Gastroesophageal sphincter (tissue), 4 donors: ENCODE measurements at regions not wholly inside any gene's neighbourhood (a gene's known extent, or its start where the extent isn't known, plus 50 kb on each side); places are given as distances from the start of the nearest gene placed in this dataset.

Experiments used
- ATAC-seq: fragments of 150-250 bp; one replicate; pipeline ENCODE4 v1.9.1; 2016; ENCODE audit warnings: mild to moderate bottlenecking, moderate library complexity
- H3K27ac ChIP-seq, 4 donors: fragments of 200-600 bp; sonication (generic) in 3 of 4; 1 replicate in 3 of 4; 2 replicates in 1 of 4; pipeline ENCODE4 v1.5.1; 2016 to 2019
- H3K27me3 ChIP-seq: fragments of 200-600 bp; sonication (generic); one replicate; pipeline ENCODE4 v1.5.1; 2019
- H3K36me3 ChIP-seq, 2 donors: fragments of 200-600 bp; sonication (generic); one replicate each; pipeline ENCODE4 v1.5.1; 2019; ENCODE audit warnings: control low read depth in 1 of 2
- H3K4me1 ChIP-seq, 3 donors: fragments of 200-600 bp; sonication (generic); 1 replicate in 2 of 3; 2 replicates in 1 of 3; pipeline ENCODE4 v1.5.1; 2016 to 2019; ENCODE audit warnings: control low read depth in 2 of 3
- H3K4me3 ChIP-seq, 2 donors: fragments of 200-600 bp; sonication (generic); one replicate each; pipeline ENCODE4 v1.5.1; 2019; ENCODE audit warnings: mild to moderate bottlenecking in 1 of 2, moderate library complexity in 1 of 2
- H3K9me3 ChIP-seq, 3 donors: fragments of 200-600 bp; sonication (generic); one replicate each; pipeline ENCODE4 v1.5.1; 2017 to 2019; ENCODE audit warnings: control low read depth in 2 of 3
- EP300 ChIP-seq: sonication (generic); formaldehyde crosslinking; IDR thresholded peaks from one replicate; pipeline ENCODE4 v1.6.1; 2017; ENCODE audit warnings: antibody characterized with exemption, mild to moderate bottlenecking
- POLR2A ChIP-seq, 2 donors: fragments of 450-650 bp; IDR thresholded peaks; one replicate each; pipeline ENCODE4 v1.6.1; 2017; ENCODE audit warnings: antibody characterized with exemption in 2 of 2, mild to moderate bottlenecking in 2 of 2, moderate library complexity in 1 of 2
- POLR2AphosphoS5 ChIP-seq: sonication (generic); formaldehyde crosslinking; IDR thresholded peaks from one replicate; pipeline ENCODE4 v1.6.1; 2017; ENCODE audit warnings: antibody characterized with exemption
- WGBS, 2 donors: methylation state at CpG; one replicate each; pipeline ENCODE4 v1.1.5; 2018; ENCODE audit warnings: low coverage in 1 of 2; 5-methylcytosine and 5-hydroxymethylcytosine counted together
- TF ChIP-seq, protein P1 (sequence below), 4 experiments: fragments of 200-600 bp in 2 of 4; fragments of 450-650 bp in 2 of 4; sonication (generic) in 1 of 4; IDR thresholded peaks; one replicate each; pipeline ENCODE4 v1.5.1; 2017 to 2019; ENCODE audit warnings: antibody characterized with exemption in 4 of 4, mild to moderate bottlenecking in 2 of 4, moderate library complexity in 2 of 4

DNA sequence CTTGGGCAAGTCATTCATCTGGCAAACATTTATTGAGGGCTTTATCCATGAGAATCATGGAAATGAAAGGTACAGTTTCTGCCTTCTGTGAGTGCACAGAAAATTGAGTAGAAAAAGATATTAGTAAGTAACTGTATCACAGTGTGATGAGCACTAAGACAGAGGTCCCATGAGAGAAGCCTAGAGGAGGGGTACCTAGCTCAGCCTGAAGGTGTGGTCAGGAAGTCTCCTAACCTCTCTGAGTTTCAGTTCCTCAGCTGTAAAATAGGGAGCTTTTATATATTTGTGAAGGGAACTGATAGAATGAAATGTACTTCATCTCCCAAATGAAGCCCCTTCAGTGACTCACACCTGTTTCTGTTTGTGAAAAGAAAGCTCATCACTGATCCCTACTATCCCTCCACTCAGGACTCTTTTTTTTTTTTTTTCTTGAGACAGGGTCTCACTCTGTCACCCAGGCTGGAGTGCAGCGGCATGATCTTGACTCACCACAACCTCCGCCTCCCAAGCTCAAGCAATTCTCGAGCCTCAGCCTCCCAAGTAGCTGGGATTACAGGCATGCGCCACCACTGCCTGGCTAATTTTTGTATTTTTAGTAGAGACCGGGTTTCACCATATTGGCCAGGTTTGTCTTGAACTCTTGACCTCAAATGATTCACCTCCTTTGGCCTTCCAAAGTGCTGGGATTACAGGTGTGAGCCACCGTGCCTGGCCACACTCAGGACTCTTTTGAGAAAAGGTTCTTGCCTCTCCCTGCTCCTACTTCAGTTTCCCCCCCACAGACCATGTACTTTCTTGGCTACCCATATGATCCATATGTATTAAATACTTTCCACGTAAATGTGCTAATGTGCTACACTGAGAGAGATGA, 93.7 kb upstream of the FUT8 start:
- Histone ChIP-seq H3K4me3 (no peak overlapping the region), H3K36me3 (no peaks in the 10 kb centered on the region), H3K9me3 (peaks cover 0 to 7% (median 0%) of the 10 kb centered on the region in 3 donors), H3K27me3 (no peaks in the 10 kb centered on the region), H3K27ac (no peak overlapping the region), H3K4me1 (no peaks in the 10 kb centered on the region)
- no peak for ATAC-seq
- 68 to 86% methylated on average over 3 to 7 of the region's 7 CpGs for WGBS, 2 donors
- TF ChIP-seq EP300, result no peak
- TF ChIP-seq, protein P1, sequence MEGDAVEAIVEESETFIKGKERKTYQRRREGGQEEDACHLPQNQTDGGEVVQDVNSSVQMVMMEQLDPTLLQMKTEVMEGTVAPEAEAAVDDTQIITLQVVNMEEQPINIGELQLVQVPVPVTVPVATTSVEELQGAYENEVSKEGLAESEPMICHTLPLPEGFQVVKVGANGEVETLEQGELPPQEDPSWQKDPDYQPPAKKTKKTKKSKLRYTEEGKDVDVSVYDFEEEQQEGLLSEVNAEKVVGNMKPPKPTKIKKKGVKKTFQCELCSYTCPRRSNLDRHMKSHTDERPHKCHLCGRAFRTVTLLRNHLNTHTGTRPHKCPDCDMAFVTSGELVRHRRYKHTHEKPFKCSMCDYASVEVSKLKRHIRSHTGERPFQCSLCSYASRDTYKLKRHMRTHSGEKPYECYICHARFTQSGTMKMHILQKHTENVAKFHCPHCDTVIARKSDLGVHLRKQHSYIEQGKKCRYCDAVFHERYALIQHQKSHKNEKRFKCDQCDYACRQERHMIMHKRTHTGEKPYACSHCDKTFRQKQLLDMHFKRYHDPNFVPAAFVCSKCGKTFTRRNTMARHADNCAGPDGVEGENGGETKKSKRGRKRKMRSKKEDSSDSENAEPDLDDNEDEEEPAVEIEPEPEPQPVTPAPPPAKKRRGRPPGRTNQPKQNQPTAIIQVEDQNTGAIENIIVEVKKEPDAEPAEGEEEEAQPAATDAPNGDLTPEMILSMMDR (IDR thresholded peaks at IDR 0.05), result no peak
- TF ChIP-seq POLR2A (IDR thresholded peaks at IDR 0.05), result no peak
- no peak for TF ChIP-seq POLR2AphosphoS5

DNA sequence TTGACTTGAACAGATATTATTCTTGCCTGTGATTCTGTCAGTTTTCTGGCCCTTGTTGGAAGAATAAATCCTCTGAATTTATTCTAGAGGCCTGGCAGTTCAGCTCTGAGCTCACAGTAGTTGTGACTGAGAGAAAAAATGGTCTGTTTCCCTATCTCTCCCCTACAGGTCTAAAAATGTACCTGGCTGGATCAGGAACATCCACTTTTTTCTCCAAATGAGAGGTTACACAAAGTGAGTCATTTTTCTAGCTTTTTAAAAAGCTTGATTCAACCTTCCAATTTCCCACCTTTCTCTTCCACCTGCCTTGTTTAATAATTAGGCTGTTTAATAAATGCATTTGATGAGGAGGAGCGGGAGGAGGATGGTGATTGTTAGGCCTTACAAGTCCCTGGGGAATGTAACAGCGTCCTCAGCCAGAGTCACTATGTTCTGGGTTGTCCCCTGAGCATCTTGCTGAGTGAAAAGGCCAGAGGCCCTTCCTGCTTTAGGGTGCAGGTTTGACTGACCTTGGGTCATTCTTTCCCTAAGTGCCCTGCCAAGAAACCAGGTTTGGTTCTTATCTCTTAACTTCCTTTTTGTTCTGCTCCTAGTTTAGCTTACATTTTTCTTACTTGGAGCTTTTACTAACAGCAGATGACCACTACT, 91.7 kb upstream of the FUT8 start:
- TF ChIP-seq POLR2AphosphoS5 (no peak), EP300 (no peak), POLR2A (IDR thresholded peaks at IDR 0.05) (no peak)
- WGBS, 2 donors, result 78% methylated on average over 2 of the region's 2 CpGs; no CpG with 5 or more reads in 1 of the 2 donors

DNA sequence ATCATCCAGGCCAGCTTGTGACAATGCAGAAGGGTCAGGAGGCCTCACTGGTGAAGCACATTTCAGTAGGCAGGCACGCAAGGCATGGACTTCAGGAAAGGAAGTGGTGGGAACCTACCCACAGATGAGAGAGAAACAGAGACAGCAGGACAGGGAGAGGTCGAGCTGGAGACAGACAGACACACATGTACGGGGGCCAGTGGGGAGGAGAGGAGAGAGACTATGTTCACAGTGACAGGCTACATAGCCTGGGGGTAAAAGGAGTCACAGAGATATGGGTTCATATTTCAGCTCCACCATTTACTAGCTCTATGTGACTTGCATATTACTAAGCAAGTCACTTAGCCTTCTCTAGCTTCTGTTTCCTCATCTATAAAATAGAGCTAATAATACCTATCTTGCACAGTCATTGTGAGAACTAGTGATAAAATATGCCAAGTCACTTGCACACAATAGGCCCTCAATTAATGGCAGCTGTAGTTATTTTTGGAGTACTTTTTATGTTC, 91.1 kb upstream of the FUT8 start:
- no peak overlapping the region for H3K27ac ChIP-seq
- no peaks in the 10 kb centered on the region for H3K27me3 ChIP-seq
- TF ChIP-seq EP300 (no peak), POLR2A (IDR thresholded peaks at IDR 0.05) (no peak), POLR2AphosphoS5 (no peak)
- TF ChIP-seq, protein P1 (IDR thresholded peaks at IDR 0.05), result no peak
- H3K4me1 ChIP-seq, result no peaks in the 10 kb centered on the region
- ATAC-seq, result no peak
- WGBS, 2 donors, result 82 to 95% methylated on average over 3 of the region's 3 CpGs
- H3K4me3 ChIP-seq, result no peak overlapping the region
- H3K9me3 ChIP-seq, result no peaks in the 10 kb centered on the region
- no peaks in the 10 kb centered on the region for H3K36me3 ChIP-seq

More for the DNA sequence above, 91.7 kb upstream of the FUT8 start:
- Histone ChIP-seq H3K27ac (no peak overlapping the region), H3K36me3 (no peaks in the 10 kb centered on the region), H3K9me3 (peaks cover 0 to 5% (median 0%) of the 10 kb centered on the region in 3 donors), H3K4me1 (no peaks in the 10 kb centered on the region), H3K4me3 (no peak overlapping the region), H3K27me3 (no peaks in the 10 kb centered on the region)
- no peak for ATAC-seq

DNA sequence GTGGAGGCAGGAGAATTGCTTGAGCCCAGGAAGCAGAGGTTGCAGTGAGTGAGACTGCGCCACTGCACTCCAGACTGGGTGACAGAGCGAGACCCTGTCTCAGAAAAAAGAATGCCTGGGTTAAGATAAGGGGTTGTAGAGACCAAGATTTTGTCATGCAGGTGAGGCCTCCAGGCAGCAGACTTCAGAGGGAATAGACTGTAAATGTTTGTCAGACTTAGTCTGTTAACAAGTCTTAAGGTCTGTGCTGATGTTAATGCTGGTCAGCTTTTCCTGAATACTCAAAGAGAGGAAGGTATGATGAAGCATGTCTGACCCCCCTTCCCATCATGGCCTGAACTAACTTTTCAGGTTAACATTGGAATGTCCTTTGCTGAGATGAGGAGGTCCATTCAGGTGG, 83.0 kb upstream of the FUT8 start:
- no peak for ATAC-seq
- no peak overlapping the region for H3K4me3 ChIP-seq
- H3K27ac ChIP-seq, result no peak overlapping the region

DNA sequence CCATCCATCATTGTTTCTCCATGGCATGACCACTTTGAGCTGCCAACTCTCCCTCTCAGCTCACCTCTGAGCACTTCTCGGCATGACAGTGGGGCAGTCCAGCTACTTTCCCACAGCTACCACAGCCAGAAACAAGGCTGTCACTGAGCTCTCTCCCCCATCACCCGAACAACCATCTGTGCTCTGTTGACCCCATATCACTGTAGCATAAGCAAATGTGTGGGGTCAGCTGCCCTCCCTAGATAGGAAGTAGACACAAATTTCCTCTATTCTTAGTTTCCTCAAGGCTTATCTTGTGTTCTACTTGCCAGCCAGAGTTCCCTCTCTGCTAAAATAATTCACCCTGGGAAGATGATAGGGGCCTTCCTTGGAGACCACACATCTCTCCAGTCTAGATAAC, 82.6 kb upstream of the FUT8 start:
- Histone ChIP-seq H3K36me3 (no peaks in the 10 kb centered on the region), H3K9me3 (no peaks in the 10 kb centered on the region), H3K4me3 (no peak overlapping the region), H3K4me1 (peaks cover 0 to 11% (median 6%) of the 10 kb centered on the region in 3 donors), H3K27ac (no peak overlapping the region), H3K27me3 (no peaks in the 10 kb centered on the region)
- ATAC-seq, result no peak
- WGBS, 2 donors, result 50 to 63% methylated on average over 1 to 2 of the region's 2 CpGs
- no peak for TF ChIP-seq EP300
- TF ChIP-seq, protein P1 (IDR thresholded peaks at IDR 0.05), result no peak
- no peak for TF ChIP-seq POLR2A (IDR thresholded peaks at IDR 0.05)
- no peak for TF ChIP-seq POLR2AphosphoS5

More for the DNA sequence above, 83.0 kb upstream of the FUT8 start:
- no peaks in the 10 kb centered on the region for H3K9me3 ChIP-seq
- WGBS, 2 donors, result 96 to 100% methylated on average over 1 to 2 of the region's 2 CpGs
- peaks cover 0 to 7% (median 2%) of the 10 kb centered on the region in 3 donors for H3K4me1 ChIP-seq
- no peak for TF ChIP-seq POLR2AphosphoS5
- no peak for TF ChIP-seq POLR2A (IDR thresholded peaks at IDR 0.05)
- TF ChIP-seq, protein P1 (IDR thresholded peaks at IDR 0.05), result no peak
- TF ChIP-seq EP300, result no peak
- H3K36me3 ChIP-seq, result no peaks in the 10 kb centered on the region
- no peaks in the 10 kb centered on the region for H3K27me3 ChIP-seq
